HEK293T (cell line): ENCODE measurements at regions not wholly inside any gene's neighbourhood (a gene's known extent, or its start where the extent isn't known, plus 50 kb on each side); places are given as distances from the start of the nearest gene placed in this dataset.

ENCODE experiments used
- CTCF ChIA-PET: fragments of 350-600 bp; formaldehyde crosslinking; extraction: SDS; loops from one replicate; lab custom pipeline; 2021; ENCODE audit warnings: antibody characterized with exemption, inconsistent platforms; lab: Yijun Ruan, JAX
- POLR2A ChIA-PET: fragments of 350-600 bp; formaldehyde crosslinking; extraction: SDS; loops from one replicate; lab custom pipeline; 2020; ENCODE audit warnings: antibody characterized with exemption, inconsistent platforms; lab: Yijun Ruan, JAX
- DNase-seq: peaks from one replicate; pipeline ENCODE4 v3.0.0; 2012; ENCODE audit warnings: mixed read lengths; ENCODE audit errors: extremely low spot score
- ARNT ChIP-seq: fragments of 450-650 bp; IDR thresholded peaks from 2 replicates; pipeline ENCODE4 v1.6.1; 2017; ENCODE audit warnings: mild to moderate bottlenecking
- BHLHE40 ChIP-seq: fragments of 450-650 bp; IDR thresholded peaks from 2 replicates; pipeline ENCODE4 v1.6.1; 2016; ENCODE audit warnings: mild to moderate bottlenecking, moderate library complexity, borderline replicate concordance
- CTBP1 ChIP-seq: fragments of 450-650 bp; IDR thresholded peaks from 2 replicates; pipeline ENCODE4 v1.6.1; 2016; ENCODE audit warnings: borderline replicate concordance
- ELF4 ChIP-seq: fragments of 450-650 bp; IDR thresholded peaks from 2 replicates; pipeline ENCODE4 v1.6.1; 2017; ENCODE audit warnings: antibody characterized with exemption
- FOXA1 ChIP-seq: fragments of 450-650 bp; IDR thresholded peaks from 2 replicates; pipeline ENCODE4 v1.6.1; 2016; ENCODE audit warnings: mild to moderate bottlenecking
- FOXK2 ChIP-seq: fragments of 450-650 bp; IDR thresholded peaks from 2 replicates; pipeline ENCODE4 v1.6.1; 2016; ENCODE audit warnings: mild to moderate bottlenecking
- FOXM1 ChIP-seq: fragments of 450-650 bp; IDR thresholded peaks from 2 replicates; pipeline ENCODE4 v1.6.1; 2017; ENCODE audit warnings: mild to moderate bottlenecking, borderline replicate concordance
- HDGF ChIP-seq: fragments of 450-650 bp; IDR thresholded peaks from 2 replicates; pipeline ENCODE4 v1.6.1; 2017; ENCODE audit warnings: antibody characterized with exemption, borderline replicate concordance
- L3MBTL2 ChIP-seq: fragments of 450-650 bp; conservative IDR thresholded peaks from 2 replicates; pipeline ENCODE4 v1.6.1; 2016; ENCODE audit warnings: mild to moderate bottlenecking
- LEF1 ChIP-seq: fragments of 450-650 bp; IDR thresholded peaks from 2 replicates; pipeline ENCODE4 v1.6.1; 2017; ENCODE audit warnings: mild to moderate bottlenecking, borderline replicate concordance
- NFRKB ChIP-seq: fragments of 450-650 bp; IDR thresholded peaks from 2 replicates; pipeline ENCODE4 v1.6.1; 2016; ENCODE audit warnings: mild to moderate bottlenecking, moderate library complexity
- SP1 ChIP-seq: fragments of 450-650 bp; IDR thresholded peaks from 2 replicates; pipeline ENCODE4 v1.6.1; 2017
- SUZ12 ChIP-seq: fragments of 450-650 bp; IDR thresholded peaks from 2 replicates; pipeline ENCODE4 v1.6.1; 2016; ENCODE audit warnings: mild to moderate bottlenecking
- TARDBP ChIP-seq: fragments of 450-650 bp; IDR thresholded peaks from 2 replicates; pipeline ENCODE4 v1.6.1; 2016
- ZNF384 ChIP-seq: fragments of 450-650 bp; IDR thresholded peaks from 2 replicates; pipeline ENCODE4 v1.6.1; 2016
- TF ChIP-seq, protein P1 (sequence below): fragments of 450-650 bp; IDR thresholded peaks from 2 replicates; pipeline ENCODE4 v1.6.1; 2016

DNA sequence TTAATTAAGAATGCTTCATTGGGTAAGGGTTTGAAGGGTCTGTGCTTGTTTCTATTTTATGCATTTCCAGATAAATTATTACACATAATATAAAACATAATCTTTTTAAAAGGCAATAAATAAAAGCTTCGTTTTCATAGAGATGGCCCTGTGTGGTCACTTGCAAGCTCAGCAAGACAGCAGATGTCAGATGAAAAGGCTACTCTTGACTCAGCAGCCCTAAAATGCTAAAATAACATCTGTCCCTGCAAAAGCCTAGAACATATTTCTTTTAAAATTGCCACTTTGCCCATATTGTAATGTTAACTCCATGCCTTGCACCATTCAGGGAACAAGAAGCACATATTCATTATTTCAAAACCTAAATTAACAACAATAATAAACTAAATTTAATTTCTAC, 349.4 kb downstream of the CNTN3 start:
- TF ChIP-seq ZNF384 (no peak), ARNT (no peak), BHLHE40 (no peak), NFRKB (no peak), SUZ12 (no peak), L3MBTL2 (no peak), ELF4 (no peak), FOXK2 (no peak)
- TF ChIP-seq, protein P1, sequence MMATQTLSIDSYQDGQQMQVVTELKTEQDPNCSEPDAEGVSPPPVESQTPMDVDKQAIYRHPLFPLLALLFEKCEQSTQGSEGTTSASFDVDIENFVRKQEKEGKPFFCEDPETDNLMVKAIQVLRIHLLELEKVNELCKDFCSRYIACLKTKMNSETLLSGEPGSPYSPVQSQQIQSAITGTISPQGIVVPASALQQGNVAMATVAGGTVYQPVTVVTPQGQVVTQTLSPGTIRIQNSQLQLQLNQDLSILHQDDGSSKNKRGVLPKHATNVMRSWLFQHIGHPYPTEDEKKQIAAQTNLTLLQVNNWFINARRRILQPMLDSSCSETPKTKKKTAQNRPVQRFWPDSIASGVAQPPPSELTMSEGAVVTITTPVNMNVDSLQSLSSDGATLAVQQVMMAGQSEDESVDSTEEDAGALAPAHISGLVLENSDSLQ = no peak
- CTCF ChIA-PET = no interaction called here
- POLR2A ChIA-PET = no interaction called here
- DNase-seq = no peak

DNA sequence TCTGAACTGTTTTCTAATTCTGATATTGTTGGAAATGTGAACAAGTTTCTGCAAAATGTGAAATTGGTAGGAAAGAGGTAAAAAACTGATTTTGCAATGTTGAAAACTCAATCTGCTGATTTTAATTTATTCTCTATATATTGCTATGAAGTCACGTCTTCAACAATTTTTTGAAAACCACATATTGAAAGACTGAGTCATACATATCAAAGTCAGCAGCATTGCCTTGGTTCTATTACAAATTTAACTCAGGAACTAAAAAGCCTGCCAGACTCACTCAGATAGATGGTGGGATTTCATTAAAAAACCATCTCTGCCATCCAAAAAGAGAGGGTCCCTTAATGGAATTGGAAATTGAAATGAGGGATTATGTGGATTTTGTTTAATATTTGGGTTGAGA, 351.4 kb downstream of the CNTN3 start:
- ChIA-PET POLR2A (no interaction called here), CTCF (no interaction called here)
- TF ChIP-seq ZNF384 (no peak), SP1 (no peak), ELF4 (no peak), NFRKB (no peak), HDGF (no peak), LEF1 (no peak), SUZ12 (no peak), TARDBP (no peak), L3MBTL2 (no peak), FOXA1 (no peak), FOXK2 (no peak)
- TF ChIP-seq, protein P1 = no peak
- no peak for DNase-seq

DNA sequence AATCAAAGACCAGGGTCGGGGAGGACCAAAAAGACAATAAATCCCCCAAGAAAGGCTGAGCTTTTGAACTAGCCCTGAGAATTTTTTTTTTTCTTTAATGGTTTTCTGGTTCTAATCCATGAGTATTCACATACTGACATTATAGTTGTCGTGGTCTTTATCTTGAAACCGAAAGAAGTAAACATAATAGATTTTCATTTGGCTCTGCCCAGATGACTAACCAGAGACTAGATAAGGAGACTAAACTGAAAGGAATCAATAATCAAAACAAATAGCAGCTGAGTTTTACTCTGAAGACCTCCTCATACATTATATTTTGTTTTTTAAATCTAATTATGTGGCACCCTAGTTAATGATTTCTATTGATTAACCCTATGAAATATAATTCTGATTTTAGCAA, 381.4 kb downstream of the CNTN3 start:
- ChIA-PET POLR2A (no interaction called here), CTCF (no interaction called here)
- TF ChIP-seq ARNT (no peak), HDGF (no peak), ZNF384 (no peak), ELF4 (no peak), BHLHE40 (no peak), SUZ12 (no peak), FOXK2 (no peak), TARDBP (no peak)
- TF ChIP-seq, protein P1 = no peak
- DNase-seq = no peak

DNA sequence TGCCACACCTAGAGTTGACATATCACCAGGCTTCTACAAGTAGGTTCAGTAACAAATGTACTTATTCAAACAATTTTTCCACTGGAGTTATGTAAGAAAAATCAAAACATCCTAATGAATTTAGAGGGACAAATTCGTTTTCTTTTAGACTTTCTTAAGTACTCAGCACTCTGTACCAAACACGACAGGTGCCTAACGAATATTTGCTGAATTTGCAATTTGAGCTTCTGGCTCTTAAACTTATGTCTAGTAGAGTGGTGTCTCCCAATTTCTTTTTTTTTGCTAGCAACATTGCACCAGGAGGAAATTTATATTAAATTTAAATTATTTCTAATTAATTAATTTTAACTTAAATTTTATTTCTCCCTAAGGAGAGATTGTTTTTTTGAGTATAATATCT, 397.0 kb downstream of the CNTN3 start:
- ChIA-PET CTCF (no interaction called here), POLR2A (no interaction called here)

DNA sequence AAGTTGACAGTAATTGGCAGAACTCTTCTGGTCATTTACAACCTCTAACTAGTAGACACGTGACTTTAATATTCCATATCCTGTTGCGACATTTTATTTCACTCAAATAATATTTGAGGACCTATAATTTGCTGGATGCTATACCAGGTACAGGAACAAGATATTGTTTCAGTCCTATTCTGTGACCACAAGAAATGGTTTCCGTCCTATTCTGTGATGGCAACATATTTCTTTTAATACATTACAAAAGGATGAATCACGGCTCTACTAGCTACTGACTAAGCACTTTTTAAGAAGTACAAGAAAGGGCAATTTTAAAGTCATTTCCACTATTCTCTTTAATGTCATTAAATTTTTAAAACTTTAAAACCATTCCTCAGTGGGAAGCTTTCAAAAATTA, 400.2 kb downstream of the CNTN3 start:
- DNase-seq = no peak
- TF ChIP-seq L3MBTL2 (no peak), ARNT (no peak), ZNF384 (no peak), FOXM1 (no peak), SP1 (no peak), SUZ12 (no peak), FOXA1 (no peak), TARDBP (no peak), NFRKB (no peak), BHLHE40 (no peak), FOXK2 (no peak), CTBP1 (no peak), ELF4 (no peak)
- TF ChIP-seq, protein P1 = no peak
- CTCF ChIA-PET = no interaction called here
- POLR2A ChIA-PET = no interaction called here

More for the DNA sequence above, 397.0 kb downstream of the CNTN3 start:
- DNase-seq = no peak
- TF ChIP-seq HDGF (no peak), BHLHE40 (no peak), NFRKB (no peak), ELF4 (no peak), CTBP1 (no peak), TARDBP (no peak), SUZ12 (no peak), LEF1 (no peak)
- TF ChIP-seq, protein P1 = no peak

DNA sequence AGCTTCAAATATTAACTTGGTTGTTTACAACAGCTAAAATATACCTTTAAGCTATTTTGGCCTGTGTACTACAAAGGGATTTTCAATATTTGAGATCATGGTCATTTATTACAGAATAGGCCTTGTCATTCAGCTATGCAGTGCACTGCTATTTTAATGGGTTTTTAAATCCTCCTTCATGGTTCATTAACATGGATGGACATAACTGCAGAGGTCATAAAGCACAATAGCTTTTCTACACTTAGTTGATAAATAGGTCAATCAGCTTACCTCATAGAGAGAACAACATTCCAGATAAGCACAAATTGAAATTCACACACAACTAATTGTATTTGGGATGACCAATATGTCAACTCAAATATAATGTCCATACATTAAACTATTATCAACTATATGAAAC, 403.7 kb downstream of the CNTN3 start:
- TF ChIP-seq TARDBP (no peak), CTBP1 (no peak), LEF1 (no peak), SUZ12 (no peak)
- CTCF ChIA-PET = no interaction called here
- no peak for DNase-seq
- POLR2A ChIA-PET = no interaction called here
